Stomach (tissue), 8 donors: ENCODE measurements at regions not wholly inside any gene's neighbourhood (a gene's known extent, or its start where the extent isn't known, plus 50 kb on each side); places are given as distances from the start of the nearest gene placed in this dataset.

Experiments
- DNase-seq, 2 donors: peaks; one replicate each; pipeline versions ENCODE4 v3.0.0 to v3.0.0-alpha.2; 2013 to 2019
- H3K27ac ChIP-seq, 5 donors: fragments of 200-600 bp in 4 of 5; sonication (generic) in 4 of 5; one replicate each; pipeline ENCODE4 v1.5.1; 2013 to 2019; ENCODE audit warnings: mild to moderate bottlenecking in 1 of 5, moderate library complexity in 1 of 5
- H3K27me3 ChIP-seq, 3 donors: fragments of 200-600 bp; sonication (generic); one replicate each; pipeline ENCODE4 v1.5.1; 2017 to 2019; ENCODE audit warnings: mixed run types in 1 of 3
- H3K36me3 ChIP-seq, 4 donors: fragments of 200-600 bp; sonication (generic); 1 replicate in 3 of 4; 2 replicates in 1 of 4; pipeline ENCODE4 v1.5.1; 2016 to 2019
- H3K4me1 ChIP-seq, 4 donors: fragments of 200-600 bp; sonication (generic); one replicate each; pipeline ENCODE4 v1.5.1; 2016 to 2019
- H3K4me3 ChIP-seq, 4 donors: fragments of 200-600 bp; sonication (generic) in 3 of 4; one replicate each; pipeline ENCODE4 v1.5.1; 2016 to 2019; ENCODE audit warnings: mild to moderate bottlenecking in 1 of 4
- H3K9me3 ChIP-seq, 4 donors: fragments of 200-600 bp; sonication (generic); one replicate each; pipeline ENCODE4 v1.5.1; 2016 to 2019
- CTCF ChIP-seq, 7 experiments: fragments of 450-650 bp in 4 of 7; fragments of 200-600 bp in 3 of 7; sonication (generic) in 3 of 7; IDR thresholded peaks; one replicate each; pipeline ENCODE4 v1.5.1; 2016 to 2019; ENCODE audit warnings: antibody characterized with exemption in 7 of 7, control low read depth in 2 of 7, mild to moderate bottlenecking in 1 of 7
- EP300 ChIP-seq: sonication (generic); formaldehyde crosslinking; IDR thresholded peaks from one replicate; pipeline ENCODE4 v1.6.1; 2017; ENCODE audit warnings: antibody characterized with exemption
- POLR2A ChIP-seq, 4 donors: fragments of 450-650 bp; IDR thresholded peaks; one replicate each; pipeline ENCODE4 v1.6.1; 2016; ENCODE audit warnings: antibody characterized with exemption in 4 of 4, control low read depth in 2 of 4, mild to moderate bottlenecking in 1 of 4, moderate library complexity in 1 of 4
- POLR2AphosphoS5 ChIP-seq, 3 donors: sonication (generic); formaldehyde crosslinking; IDR thresholded peaks; one replicate each; pipeline ENCODE4 v1.6.1; 2016; ENCODE audit warnings: antibody characterized with exemption in 3 of 3
- WGBS, 5 donors: extraction: QIAGEN DNeasy Blood & Tissue Kit in 3 of 5; methylation state at CpG; one replicate each; pipeline versions ENCODE4 v1.1.5 to v1.1.7; 2013 to 2018; 5-methylcytosine and 5-hydroxymethylcytosine counted together
- intact Hi-C: fragments of 100-400 bp; cut with DNase I; formaldehyde crosslinking; loops from one replicate; pipeline ENCODE4 v1.15.1; 2023; ENCODE audit warnings: low total_unique reads
- donor health status: healthy with polysubstance abuse.
- donor health status: Bipolar disorder and iron deficiency.
- donor health status: healthy.

GRCh38 chr11:105399511-105399910, 210.4 kb upstream of the GRIA4 start:
- Histone ChIP-seq H3K27ac (no peak overlapping the region), H3K36me3 (no peaks in the 10 kb centered on the region), H3K27me3 (no peaks in the 10 kb centered on the region), H3K9me3 (no peaks in the 10 kb centered on the region), H3K4me1 (no peaks in the 10 kb centered on the region), H3K4me3 (no peak overlapping the region)
- DNase-seq, result peak in 1 of 2 donors; percentile 1
- TF ChIP-seq POLR2AphosphoS5 (IDR thresholded peaks at IDR 0.05) (no peak), CTCF (IDR thresholded peaks at IDR 0.05) (no peak), POLR2A (IDR thresholded peaks at IDR 0.05) (no peak), EP300 (no peak)
- intact Hi-C loops, result no loop called here
- WGBS, 5 donors, result 23 to 43% (median 27%) methylated on average over 6 of the region's 6 CpGs

- no peaks in the 10 kb centered on the region for H3K36me3 ChIP-seq
- H3K4me1 ChIP-seq, result no peaks in the 10 kb centered on the region
- TF ChIP-seq CTCF (IDR thresholded peaks at IDR 0.05) (no peak), POLR2AphosphoS5 (IDR thresholded peaks at IDR 0.05) (no peak), POLR2A (IDR thresholded peaks at IDR 0.05) (no peak), EP300 (no peak)
- intact Hi-C loops, result no loop called here
- no peak overlapping the region for H3K4me3 ChIP-seq
- no peaks in the 10 kb centered on the region for H3K9me3 ChIP-seq
- no peak overlapping the region for H3K27ac ChIP-seq
- DNase-seq, result no peak
- no peaks in the 10 kb centered on the region for H3K27me3 ChIP-seq
Measured at GRCh38 chr11:105398636-105399035, 211.2 kb upstream of the GRIA4 start.

- Histone ChIP-seq H3K4me1 (no peaks in the 10 kb centered on the region), H3K9me3 (no peaks in the 10 kb centered on the region), H3K36me3 (no peaks in the 10 kb centered on the region), H3K27me3 (no peaks in the 10 kb centered on the region), H3K4me3 (no peak overlapping the region), H3K27ac (no peak overlapping the region)
- 80 to 85% (median 82%) methylated on average over 2 of the region's 2 CpGs for WGBS, 5 donors
- intact Hi-C loops, result no loop called here
- TF ChIP-seq POLR2A (IDR thresholded peaks at IDR 0.05), result no peak
- TF ChIP-seq POLR2AphosphoS5 (IDR thresholded peaks at IDR 0.05), result no peak
- no peak for TF ChIP-seq CTCF (IDR thresholded peaks at IDR 0.05)
- TF ChIP-seq EP300, result no peak
- DNase-seq, result no peak
Measured at GRCh38 chr11:105393326-105393725, 216.5 kb upstream of the GRIA4 start.

GRCh38 chr11:105392556-105392955, 217.3 kb upstream of the GRIA4 start:
- Histone ChIP-seq H3K9me3 (no peaks in the 10 kb centered on the region), H3K4me3 (no peak overlapping the region), H3K27me3 (no peaks in the 10 kb centered on the region), H3K36me3 (no peaks in the 10 kb centered on the region), H3K27ac (no peak overlapping the region), H3K4me1 (no peaks in the 10 kb centered on the region)
- TF ChIP-seq CTCF (IDR thresholded peaks at IDR 0.05), result no peak
- TF ChIP-seq EP300, result no peak
- no peak for TF ChIP-seq POLR2AphosphoS5 (IDR thresholded peaks at IDR 0.05)
- TF ChIP-seq POLR2A (IDR thresholded peaks at IDR 0.05), result no peak
- 68 to 95% (median 84%) methylated on average over 1 of the region's 1 CpG for WGBS, 5 donors
- DNase-seq, result no peak
- intact Hi-C loops, result no loop called here

- no peaks in the 10 kb centered on the region for H3K9me3 ChIP-seq
- no peak for DNase-seq
- H3K27me3 ChIP-seq, result no peaks in the 10 kb centered on the region
- no peaks in the 10 kb centered on the region for H3K4me1 ChIP-seq
- no peaks in the 10 kb centered on the region for H3K36me3 ChIP-seq
- H3K27ac ChIP-seq, result no peak overlapping the region
- WGBS, 5 donors, result 80 to 96% (median 91%) methylated on average over 5 of the region's 5 CpGs
- TF ChIP-seq EP300 (no peak), POLR2AphosphoS5 (IDR thresholded peaks at IDR 0.05) (no peak), POLR2A (IDR thresholded peaks at IDR 0.05) (no peak), CTCF (IDR thresholded peaks at IDR 0.05) (no peak)
- no peak overlapping the region for H3K4me3 ChIP-seq
- intact Hi-C loops, result no loop called here
Measured at GRCh38 chr11:105389952-105390351, 219.9 kb upstream of the GRIA4 start.
